HEK293T (cell line): ENCODE measurements at regions not wholly inside any gene's neighbourhood (a gene's known extent, or its start where the extent isn't known, plus 50 kb on each side); places are given as distances from the start of the nearest gene placed in this dataset.

Experiments
- CTCF ChIA-PET: fragments of 350-600 bp; formaldehyde crosslinking; extraction: SDS; loops from one replicate; lab custom pipeline; 2021; ENCODE audit warnings: antibody characterized with exemption, inconsistent platforms; lab: Yijun Ruan, JAX
- POLR2A ChIA-PET: fragments of 350-600 bp; formaldehyde crosslinking; extraction: SDS; loops from one replicate; lab custom pipeline; 2020; ENCODE audit warnings: antibody characterized with exemption, inconsistent platforms; lab: Yijun Ruan, JAX
- DNase-seq: peaks from one replicate; pipeline ENCODE4 v3.0.0; 2012; ENCODE audit warnings: mixed read lengths; ENCODE audit errors: extremely low spot score
- ARNT ChIP-seq: fragments of 450-650 bp; IDR thresholded peaks from 2 replicates; pipeline ENCODE4 v1.6.1; 2017; ENCODE audit warnings: mild to moderate bottlenecking
- BHLHE40 ChIP-seq: fragments of 450-650 bp; IDR thresholded peaks from 2 replicates; pipeline ENCODE4 v1.6.1; 2016; ENCODE audit warnings: mild to moderate bottlenecking, moderate library complexity, borderline replicate concordance
- CTBP1 ChIP-seq: fragments of 450-650 bp; IDR thresholded peaks from 2 replicates; pipeline ENCODE4 v1.6.1; 2016; ENCODE audit warnings: borderline replicate concordance
- ELF4 ChIP-seq: fragments of 450-650 bp; IDR thresholded peaks from 2 replicates; pipeline ENCODE4 v1.6.1; 2017; ENCODE audit warnings: antibody characterized with exemption
- FOXA1 ChIP-seq: fragments of 450-650 bp; IDR thresholded peaks from 2 replicates; pipeline ENCODE4 v1.6.1; 2016; ENCODE audit warnings: mild to moderate bottlenecking
- FOXK2 ChIP-seq: fragments of 450-650 bp; IDR thresholded peaks from 2 replicates; pipeline ENCODE4 v1.6.1; 2016; ENCODE audit warnings: mild to moderate bottlenecking
- FOXM1 ChIP-seq: fragments of 450-650 bp; IDR thresholded peaks from 2 replicates; pipeline ENCODE4 v1.6.1; 2017; ENCODE audit warnings: mild to moderate bottlenecking, borderline replicate concordance
- HDGF ChIP-seq: fragments of 450-650 bp; IDR thresholded peaks from 2 replicates; pipeline ENCODE4 v1.6.1; 2017; ENCODE audit warnings: antibody characterized with exemption, borderline replicate concordance
- L3MBTL2 ChIP-seq: fragments of 450-650 bp; conservative IDR thresholded peaks from 2 replicates; pipeline ENCODE4 v1.6.1; 2016; ENCODE audit warnings: mild to moderate bottlenecking
- LEF1 ChIP-seq: fragments of 450-650 bp; IDR thresholded peaks from 2 replicates; pipeline ENCODE4 v1.6.1; 2017; ENCODE audit warnings: mild to moderate bottlenecking, borderline replicate concordance
- NFRKB ChIP-seq: fragments of 450-650 bp; IDR thresholded peaks from 2 replicates; pipeline ENCODE4 v1.6.1; 2016; ENCODE audit warnings: mild to moderate bottlenecking, moderate library complexity
- PKNOX1 ChIP-seq: fragments of 450-650 bp; IDR thresholded peaks from 2 replicates; pipeline ENCODE4 v1.6.1; 2016
- SP1 ChIP-seq: fragments of 450-650 bp; IDR thresholded peaks from 2 replicates; pipeline ENCODE4 v1.6.1; 2017
- SUZ12 ChIP-seq: fragments of 450-650 bp; IDR thresholded peaks from 2 replicates; pipeline ENCODE4 v1.6.1; 2016; ENCODE audit warnings: mild to moderate bottlenecking
- TARDBP ChIP-seq: fragments of 450-650 bp; IDR thresholded peaks from 2 replicates; pipeline ENCODE4 v1.6.1; 2016
- ZNF384 ChIP-seq: fragments of 450-650 bp; IDR thresholded peaks from 2 replicates; pipeline ENCODE4 v1.6.1; 2016

- ChIA-PET CTCF (no interaction called here), POLR2A (no interaction called here)
- TF ChIP-seq CTBP1, result no peak
- no peak for DNase-seq
These were observed 222.0 kb upstream of the ZNF507 start for GRCh38 chr19:32123355-32123940.

GRCh38 chr19:32124585-32124984 lies 220.8 kb upstream of the ZNF507 start:
- no peak for DNase-seq

GRCh38 chr19:32129141-32129540 lies 216.3 kb upstream of the ZNF507 start:
- POLR2A ChIA-PET, result no interaction called here
- CTCF ChIA-PET, result no interaction called here
- DNase-seq, result no peak
- TF ChIP-seq PKNOX1 (no peak), LEF1 (no peak), FOXK2 (no peak), SP1 (no peak), FOXA1 (no peak), TARDBP (no peak), SUZ12 (no peak), CTBP1 (no peak)

More at GRCh38 chr19:32124585-32124984, 220.8 kb upstream of the ZNF507 start:
- ChIA-PET CTCF (no interaction called here), POLR2A (no interaction called here)
- TF ChIP-seq HDGF (no peak), BHLHE40 (no peak), PKNOX1 (no peak), FOXM1 (no peak), LEF1 (no peak), ZNF384 (no peak), FOXA1 (no peak), FOXK2 (no peak), TARDBP (no peak), NFRKB (no peak), ELF4 (no peak), L3MBTL2 (no peak), ARNT (no peak), CTBP1 (no peak)

- ChIA-PET POLR2A (no interaction called here), CTCF (no interaction called here)
- no peak for DNase-seq
- no peak for TF ChIP-seq L3MBTL2
- no peak for TF ChIP-seq ELF4
- TF ChIP-seq ZNF384, result no peak
- no peak for TF ChIP-seq PKNOX1
- TF ChIP-seq NFRKB, result no peak
- TF ChIP-seq LEF1, result no peak
- no peak for TF ChIP-seq CTBP1
- no peak for TF ChIP-seq SP1
- TF ChIP-seq FOXK2, result no peak
- TF ChIP-seq BHLHE40, result no peak
- TF ChIP-seq FOXA1, result no peak
- no peak for TF ChIP-seq ARNT
- no peak for TF ChIP-seq SUZ12
These were observed 215.1 kb upstream of the ZNF507 start for GRCh38 chr19:32130332-32130731.

GRCh38 chr19:32131005-32131404 lies 214.4 kb upstream of the ZNF507 start:
- CTCF ChIA-PET, result no interaction called here

GRCh38 chr19:32138416-32138815 lies 207.0 kb upstream of the ZNF507 start:
- TF ChIP-seq FOXA1 (no peak), FOXK2 (no peak), CTBP1 (no peak), SUZ12 (no peak), L3MBTL2 (no peak), ARNT (no peak), FOXM1 (no peak), ZNF384 (no peak), SP1 (no peak), NFRKB (no peak), ELF4 (no peak), HDGF (no peak), BHLHE40 (no peak), TARDBP (no peak)
- DNase-seq, result no peak
- ChIA-PET CTCF (no interaction called here), POLR2A (no interaction called here)

More at GRCh38 chr19:32131005-32131404, 214.4 kb upstream of the ZNF507 start:
- POLR2A ChIA-PET, result no interaction called here
- DNase-seq, result no peak
- TF ChIP-seq ZNF384, result no peak
- no peak for TF ChIP-seq PKNOX1
- TF ChIP-seq HDGF, result no peak
- no peak for TF ChIP-seq BHLHE40
- TF ChIP-seq L3MBTL2, result no peak
- TF ChIP-seq NFRKB, result no peak
